Stimulated activated naive CD8-positive, alpha-beta T cell treated with anti-CD3 and anti-CD28 coated beads, Interleukin-15, Interleukin-2, amounts not matched to agents 100 ng/mL and 50 ng/mL, for 24 hours (primary cell): ENCODE measurements at regions not wholly inside any gene's neighbourhood (a gene's known extent, or its start where the extent isn't known, plus 50 kb on each side); places are given as distances from the start of the nearest gene placed in this dataset.

ENCODE experiments used
- H3K27ac Mint-ChIP-seq: one replicate; pipeline ENCODE4 v1.8.0; 2021; ENCODE audit warnings: mild to moderate bottlenecking, mixed read lengths
- H3K27me3 Mint-ChIP-seq: one replicate; pipeline ENCODE4 v1.8.0; 2021; ENCODE audit warnings: mixed read lengths
- H3K36me3 Mint-ChIP-seq: one replicate; pipeline ENCODE4 v1.8.0; 2021; ENCODE audit warnings: low read depth, mixed read lengths
- H3K4me1 Mint-ChIP-seq: one replicate; pipeline ENCODE4 v1.8.0; 2021; ENCODE audit warnings: low read depth, mixed read lengths
- H3K4me3 Mint-ChIP-seq: one replicate; pipeline ENCODE4 v1.8.0; 2021; ENCODE audit warnings: mild to moderate bottlenecking, mixed read lengths
- H3K9me3 Mint-ChIP-seq: one replicate; pipeline ENCODE4 v1.8.0; 2021; ENCODE audit warnings: mixed read lengths

GRCh38 chr15:70197945-70198361, 100.2 kb upstream of the TLE3 start:
- Mint-ChIP-seq H3K27ac (no peak overlapping the region), H3K27me3 (peaks cover 4% of the 10 kb centered on the region), H3K9me3 (no peaks in the 10 kb centered on the region), H3K4me1 (peaks cover 3% of the 10 kb centered on the region), H3K36me3 (no peaks in the 10 kb centered on the region), H3K4me3 (no peak overlapping the region)

- Mint-ChIP-seq H3K4me1 (peaks cover 3% of the 10 kb centered on the region), H3K27ac (no peak overlapping the region)
These were observed 99.7 kb upstream of the TLE3 start for GRCh38 chr15:70197318-70197944.

GRCh38 chr15:70196372-70197316, 98.9 kb upstream of the TLE3 start:
- H3K27me3 Mint-ChIP-seq, result peaks cover 4% of the 10 kb centered on the region
- no peak overlapping the region for H3K4me3 Mint-ChIP-seq
- H3K36me3 Mint-ChIP-seq, result no peaks in the 10 kb centered on the region
- H3K27ac Mint-ChIP-seq, result no peak overlapping the region
- H3K9me3 Mint-ChIP-seq, result peaks cover 4% of the 10 kb centered on the region
- peaks cover 3% of the 10 kb centered on the region for H3K4me1 Mint-ChIP-seq

More at GRCh38 chr15:70197318-70197944, 99.7 kb upstream of the TLE3 start:
- Mint-ChIP-seq H3K4me3 (no peak overlapping the region), H3K27me3 (peaks cover 4% of the 10 kb centered on the region), H3K36me3 (no peaks in the 10 kb centered on the region), H3K9me3 (no peaks in the 10 kb centered on the region)

GRCh38 chr15:70195587-70196305, 98.0 kb upstream of the TLE3 start:
- no peak overlapping the region for H3K4me3 Mint-ChIP-seq
- H3K4me1 Mint-ChIP-seq, result peaks cover 3% of the 10 kb centered on the region
- H3K27ac Mint-ChIP-seq, result no peak overlapping the region
- peaks cover 4% of the 10 kb centered on the region for H3K9me3 Mint-ChIP-seq
- H3K36me3 Mint-ChIP-seq, result no peaks in the 10 kb centered on the region
- peaks cover 4% of the 10 kb centered on the region for H3K27me3 Mint-ChIP-seq

- H3K36me3 Mint-ChIP-seq, result no peaks in the 10 kb centered on the region
- H3K27me3 Mint-ChIP-seq, result peaks cover 4% of the 10 kb centered on the region
- H3K4me1 Mint-ChIP-seq, result peaks cover 3% of the 10 kb centered on the region
- H3K9me3 Mint-ChIP-seq, result peaks cover 4% of the 10 kb centered on the region
- no peak overlapping the region for H3K4me3 Mint-ChIP-seq
- H3K27ac Mint-ChIP-seq, result no peak overlapping the region
These were observed 97.5 kb upstream of the TLE3 start for GRCh38 chr15:70195171-70195570.

- Mint-ChIP-seq H3K27ac (no peak overlapping the region), H3K36me3 (no peaks in the 10 kb centered on the region), H3K4me3 (no peak overlapping the region), H3K4me1 (peaks cover 3% of the 10 kb centered on the region), H3K27me3 (peaks cover 4% of the 10 kb centered on the region), H3K9me3 (peaks cover 4% of the 10 kb centered on the region)
These were observed 96.5 kb upstream of the TLE3 start for GRCh38 chr15:70194266-70194665.

- H3K27ac Mint-ChIP-seq, result no peak overlapping the region
- peaks cover 4% of the 10 kb centered on the region for H3K27me3 Mint-ChIP-seq
- peaks cover 3% of the 10 kb centered on the region for H3K4me1 Mint-ChIP-seq
- peaks cover 4% of the 10 kb centered on the region for H3K9me3 Mint-ChIP-seq
- no peaks in the 10 kb centered on the region for H3K36me3 Mint-ChIP-seq
- H3K4me3 Mint-ChIP-seq, result no peak overlapping the region
These were observed 96.0 kb upstream of the TLE3 start for GRCh38 chr15:70193734-70194133.

GRCh38 chr15:70192490-70192889, 94.8 kb upstream of the TLE3 start:
- peaks cover 4% of the 10 kb centered on the region for H3K9me3 Mint-ChIP-seq
- H3K36me3 Mint-ChIP-seq, result no peaks in the 10 kb centered on the region
- no peak overlapping the region for H3K4me3 Mint-ChIP-seq
- H3K27me3 Mint-ChIP-seq, result peaks cover 7% of the 10 kb centered on the region
- peaks cover 3% of the 10 kb centered on the region for H3K4me1 Mint-ChIP-seq
- H3K27ac Mint-ChIP-seq, result no peak overlapping the region

GRCh38 chr15:70192041-70192440, 94.3 kb upstream of the TLE3 start:
- Mint-ChIP-seq H3K4me3 (no peak overlapping the region), H3K27ac (no peak overlapping the region), H3K27me3 (peaks cover 7% of the 10 kb centered on the region), H3K9me3 (peaks cover 4% of the 10 kb centered on the region), H3K36me3 (no peaks in the 10 kb centered on the region), H3K4me1 (peaks cover 3% of the 10 kb centered on the region)

GRCh38 chr15:70190965-70191364, 93.2 kb upstream of the TLE3 start:
- Mint-ChIP-seq H3K4me3 (no peak overlapping the region), H3K36me3 (no peaks in the 10 kb centered on the region), H3K27ac (no peak overlapping the region), H3K9me3 (peaks cover 4% of the 10 kb centered on the region), H3K4me1 (no peaks in the 10 kb centered on the region), H3K27me3 (peaks cover 7% of the 10 kb centered on the region)

GRCh38 chr15:70189826-70190695, 92.3 kb upstream of the TLE3 start:
- no peak overlapping the region for H3K4me3 Mint-ChIP-seq
- H3K4me1 Mint-ChIP-seq, result no peaks in the 10 kb centered on the region
- no peaks in the 10 kb centered on the region for H3K36me3 Mint-ChIP-seq
- no peak overlapping the region for H3K27ac Mint-ChIP-seq
- H3K9me3 Mint-ChIP-seq, result peaks cover 4% of the 10 kb centered on the region
- H3K27me3 Mint-ChIP-seq, result peaks cover 7% of the 10 kb centered on the region

GRCh38 chr15:70188286-70188685, 90.6 kb upstream of the TLE3 start:
- Mint-ChIP-seq H3K27me3 (peaks cover 3% of the 10 kb centered on the region), H3K36me3 (no peaks in the 10 kb centered on the region), H3K9me3 (peaks cover 4% of the 10 kb centered on the region), H3K4me3 (no peak overlapping the region), H3K27ac (no peak overlapping the region), H3K4me1 (no peaks in the 10 kb centered on the region)

- no peak overlapping the region for H3K4me3 Mint-ChIP-seq
- H3K9me3 Mint-ChIP-seq, result peaks cover 4% of the 10 kb centered on the region
- H3K27ac Mint-ChIP-seq, result no peak overlapping the region
- no peaks in the 10 kb centered on the region for H3K4me1 Mint-ChIP-seq
- H3K36me3 Mint-ChIP-seq, result no peaks in the 10 kb centered on the region
- peaks cover 10% of the 10 kb centered on the region for H3K27me3 Mint-ChIP-seq
These were observed 89.6 kb upstream of the TLE3 start for GRCh38 chr15:70187331-70187730.

GRCh38 chr15:70186152-70186551, 88.4 kb upstream of the TLE3 start:
- Mint-ChIP-seq H3K4me1 (no peaks in the 10 kb centered on the region), H3K4me3 (no peak overlapping the region), H3K27me3 (peaks cover 14% of the 10 kb centered on the region)

More at GRCh38 chr15:70186152-70186551, 88.4 kb upstream of the TLE3 start:
- H3K27ac Mint-ChIP-seq, result no peak overlapping the region
- no peaks in the 10 kb centered on the region for H3K36me3 Mint-ChIP-seq
- no peaks in the 10 kb centered on the region for H3K9me3 Mint-ChIP-seq
